ENCODE measurements at regions not wholly inside any gene's neighbourhood (a gene's known extent, or its start where the extent isn't known, plus 50 kb on each side); places are given as distances from the start of the nearest gene placed in this dataset.

GRCh38 chr3:20692675-20693074, 506.7 kb upstream of the SGO1 start:
- intact Hi-C loops (cut with micrococcal nuclease; ENCODE audit: unreplicated experiment) = no loop called here
- no peaks in the 10 kb centered on the region for H3K27me3 Mint-ChIP-seq (ENCODE audit: insufficient read depth, unreplicated experiment)
- Histone ChIP-seq H3K27me3 (replicated peaks; ENCODE audit: control insufficient read depth, insufficient read depth, low read length) (no peaks in the 10 kb centered on the region), H3K4me1 (no peaks in the 10 kb centered on the region), H3K4me3 (ENCODE audit: low read depth, low read length) (no peak overlapping the region), H3K36me3 (ENCODE audit: control insufficient read depth, insufficient read depth, low read length) (no peaks in the 10 kb centered on the region), H3K9me3 (no peaks in the 10 kb centered on the region)
- H3K36me3 Mint-ChIP-seq (ENCODE audit: insufficient read depth, unreplicated experiment) = no peaks in the 10 kb centered on the region
- no peak overlapping the region for H3K4me3 Mint-ChIP-seq (ENCODE audit: unreplicated experiment)
- no peaks in the 10 kb centered on the region for H3K9me3 Mint-ChIP-seq (ENCODE audit: unreplicated experiment)
- TF ChIP-seq CTCF (IDR thresholded peaks at IDR 0.05; ENCODE audit: insufficient read depth in 1 of 2, low read depth in 1 of 2, low read length in 1 of 2, severe bottlenecking in 1 of 2, unreplicated experiment in 1 of 2) = no peak
- H3K4me1 Mint-ChIP-seq (ENCODE audit: low read depth, unreplicated experiment) = no peaks in the 10 kb centered on the region
- H3K27ac Mint-ChIP-seq (ENCODE audit: unreplicated experiment) = no peak overlapping the region
- BruUV-seq (replicated peaks) = no TSS peak
- no peak for DNase-seq
- ChIA-PET POLR2A (no interaction called here), CTCF (no interaction called here)

GRCh38 chr3:20683910-20684309, 497.9 kb upstream of the SGO1 start:
- Mint-ChIP-seq H3K27me3 (ENCODE audit: insufficient read depth, unreplicated experiment) (no peaks in the 10 kb centered on the region), H3K4me3 (ENCODE audit: unreplicated experiment) (no peak overlapping the region), H3K9me3 (ENCODE audit: unreplicated experiment) (no peaks in the 10 kb centered on the region), H3K4me1 (ENCODE audit: low read depth, unreplicated experiment) (no peaks in the 10 kb centered on the region), H3K36me3 (ENCODE audit: insufficient read depth, unreplicated experiment) (no peaks in the 10 kb centered on the region), H3K27ac (ENCODE audit: unreplicated experiment) (no peak overlapping the region)
- intact Hi-C loops (cut with micrococcal nuclease; ENCODE audit: unreplicated experiment) = no loop called here
- no peak for DNase-seq
- no peaks in the 10 kb centered on the region for H3K27me3 ChIP-seq (replicated peaks; ENCODE audit: control insufficient read depth, insufficient read depth, low read length)
- no peak overlapping the region for H3K4me3 ChIP-seq (ENCODE audit: low read depth, low read length)
- no peaks in the 10 kb centered on the region for H3K9me3 ChIP-seq
- no peak for TF ChIP-seq CTCF (IDR thresholded peaks at IDR 0.05; ENCODE audit: insufficient read depth in 1 of 2, low read depth in 1 of 2, low read length in 1 of 2, severe bottlenecking in 1 of 2, unreplicated experiment in 1 of 2)
- POLR2A ChIA-PET = no interaction called here
- BruUV-seq (replicated peaks) = no TSS peak
- no peaks in the 10 kb centered on the region for H3K36me3 ChIP-seq (ENCODE audit: control insufficient read depth, insufficient read depth, low read length)
- CTCF ChIA-PET = no interaction called here
- no peaks in the 10 kb centered on the region for H3K4me1 ChIP-seq

- intact Hi-C loops (cut with micrococcal nuclease; ENCODE audit: unreplicated experiment) = no loop called here
- no peak overlapping the region for H3K27ac Mint-ChIP-seq (ENCODE audit: unreplicated experiment)
Observed at GRCh38 chr3:20682573-20682972, 496.6 kb upstream of the SGO1 start.

More at GRCh38 chr3:20682573-20682972, 496.6 kb upstream of the SGO1 start:
- TF ChIP-seq CTCF (IDR thresholded peaks at IDR 0.05; ENCODE audit: insufficient read depth in 1 of 2, low read depth in 1 of 2, low read length in 1 of 2, severe bottlenecking in 1 of 2, unreplicated experiment in 1 of 2) = no peak
- Histone ChIP-seq H3K4me3 (ENCODE audit: low read depth, low read length) (no peak overlapping the region), H3K36me3 (ENCODE audit: control insufficient read depth, insufficient read depth, low read length) (no peaks in the 10 kb centered on the region), H3K9me3 (no peaks in the 10 kb centered on the region), H3K4me1 (no peaks in the 10 kb centered on the region), H3K27me3 (replicated peaks; ENCODE audit: control insufficient read depth, insufficient read depth, low read length) (no peaks in the 10 kb centered on the region)
- DNase-seq = no peak
- no peaks in the 10 kb centered on the region for H3K9me3 Mint-ChIP-seq (ENCODE audit: unreplicated experiment)
- no peaks in the 10 kb centered on the region for H3K36me3 Mint-ChIP-seq (ENCODE audit: insufficient read depth, unreplicated experiment)
- H3K4me3 Mint-ChIP-seq (ENCODE audit: unreplicated experiment) = no peak overlapping the region
- no peaks in the 10 kb centered on the region for H3K4me1 Mint-ChIP-seq (ENCODE audit: low read depth, unreplicated experiment)
- BruUV-seq (replicated peaks) = no TSS peak
- ChIA-PET CTCF (no interaction called here), POLR2A (no interaction called here)
- no peaks in the 10 kb centered on the region for H3K27me3 Mint-ChIP-seq (ENCODE audit: insufficient read depth, unreplicated experiment)

All from Caco-2 (cell line).